ENCODE measurements at regions not wholly inside any gene's neighbourhood (a gene's known extent, or its start where the extent isn't known, plus 50 kb on each side); places are given as distances from the start of the nearest gene placed in this dataset.

- dilution Hi-C loops (cut with MboI; ENCODE audit: extremely low pct_ligation_motif_present, low sequenced_read_pairs): no loop called here
- DNase-seq (ENCODE audit: low read depth, low spot score): no peak
- Histone ChIP-seq H3K36me3 (ENCODE audit: control insufficient read depth in 2 of 2, extremely low read depth in 1 of 2, insufficient read depth in 2 of 2, low read length in 2 of 2) (no peaks in the 10 kb centered on the region), H3K9me1 (replicated peaks; ENCODE audit: control insufficient read depth, extremely low read depth, insufficient read depth, low read length) (no peaks in the 10 kb centered on the region), H3K9me3 (replicated peaks; ENCODE audit: control insufficient read depth, insufficient read depth, low read length) (no peaks in the 10 kb centered on the region), H2AFZ (ENCODE audit: low read depth, low read length) (no peak overlapping the region), H3K4me3 (replicated peaks in 1 of 3; ENCODE audit: insufficient read depth in 1 of 3, low read depth in 1 of 3, low read length in 3 of 3) (no peak overlapping the region), H3K4me1 (ENCODE audit: control insufficient read depth, extremely low read depth, insufficient read depth, low read length) (no peaks in the 10 kb centered on the region), H3K4me2 (ENCODE audit: insufficient read depth, low read length) (no peak overlapping the region), H3K79me2 (ENCODE audit: control insufficient read depth, insufficient read depth, low read length) (no peaks in the 10 kb centered on the region), H3K27ac (ENCODE audit: insufficient read depth, low read depth, low read length) (no peak overlapping the region), H3K27me3 (ENCODE audit: control insufficient read depth in 2 of 2, insufficient read depth in 2 of 2, low read length in 2 of 2) (no peaks in the 10 kb centered on the region), H3K9ac (replicated peaks; ENCODE audit: extremely low read depth, insufficient read depth, low read length) (no peak overlapping the region), H4K20me1 (replicated peaks; ENCODE audit: control insufficient read depth, extremely low read depth, insufficient read depth, low read length) (no peaks in the 10 kb centered on the region)
- TF ChIP-seq POLR2AphosphoS5 (IDR thresholded peaks at IDR 0.05; ENCODE audit: insufficient read depth, low read depth, low read length) (no peak), MAX (IDR thresholded peaks at IDR 0.05; ENCODE audit: insufficient read depth, insufficient read length) (no peak), FOS (IDR thresholded peaks at IDR 0.05; ENCODE audit: borderline replicate concordance, insufficient read depth, low read length) (no peak), EZH2 (IDR thresholded peaks at IDR 0.05; ENCODE audit: borderline replicate concordance, low read depth, low read length, severe bottlenecking) (no peak), JUN (IDR thresholded peaks at IDR 0.05; ENCODE audit: borderline replicate concordance, insufficient read depth, insufficient read length, low read depth) (no peak), MYC (IDR thresholded peaks at IDR 0.05; ENCODE audit: low read depth, low read length) (no peak), GATA2 (IDR thresholded peaks at IDR 0.05; ENCODE audit: insufficient read depth, insufficient read length, low read depth, low read length) (no peak), POLR2A (IDR thresholded peaks at IDR 0.05; ENCODE audit: low read depth, low read length) (no peak), CTCF (IDR thresholded peaks at IDR 0.05; ENCODE audit: extremely low read depth in 1 of 2, insufficient read depth in 1 of 2, low read depth in 1 of 2, low read length in 2 of 2) (no peak)
- ChIA-PET CTCF (no interaction called here), POLR2A (no interaction called here)
- BruUV-seq (replicated peaks): no TSS peak
- intact Hi-C loops (cut with micrococcal nuclease): no loop called here
- FAIRE-seq: no peak
Observed at GRCh38 chr6:160859822-160860221, 131.7 kb upstream of the MAP3K4 start.

All from endothelial cell of umbilical vein (primary cell).